NCI-H128 (cell line): ENCODE measurements at regions not wholly inside any gene's neighbourhood (a gene's known extent, or its start where the extent isn't known, plus 50 kb on each side); places are given as distances from the start of the nearest gene placed in this dataset.

ENCODE experiments used
- DNase-seq: peaks from one replicate; lab custom pipeline; 2025; ENCODE audit not compliant: unreplicated experiment; lab: John Stamatoyannopoulos, UW

DNA sequence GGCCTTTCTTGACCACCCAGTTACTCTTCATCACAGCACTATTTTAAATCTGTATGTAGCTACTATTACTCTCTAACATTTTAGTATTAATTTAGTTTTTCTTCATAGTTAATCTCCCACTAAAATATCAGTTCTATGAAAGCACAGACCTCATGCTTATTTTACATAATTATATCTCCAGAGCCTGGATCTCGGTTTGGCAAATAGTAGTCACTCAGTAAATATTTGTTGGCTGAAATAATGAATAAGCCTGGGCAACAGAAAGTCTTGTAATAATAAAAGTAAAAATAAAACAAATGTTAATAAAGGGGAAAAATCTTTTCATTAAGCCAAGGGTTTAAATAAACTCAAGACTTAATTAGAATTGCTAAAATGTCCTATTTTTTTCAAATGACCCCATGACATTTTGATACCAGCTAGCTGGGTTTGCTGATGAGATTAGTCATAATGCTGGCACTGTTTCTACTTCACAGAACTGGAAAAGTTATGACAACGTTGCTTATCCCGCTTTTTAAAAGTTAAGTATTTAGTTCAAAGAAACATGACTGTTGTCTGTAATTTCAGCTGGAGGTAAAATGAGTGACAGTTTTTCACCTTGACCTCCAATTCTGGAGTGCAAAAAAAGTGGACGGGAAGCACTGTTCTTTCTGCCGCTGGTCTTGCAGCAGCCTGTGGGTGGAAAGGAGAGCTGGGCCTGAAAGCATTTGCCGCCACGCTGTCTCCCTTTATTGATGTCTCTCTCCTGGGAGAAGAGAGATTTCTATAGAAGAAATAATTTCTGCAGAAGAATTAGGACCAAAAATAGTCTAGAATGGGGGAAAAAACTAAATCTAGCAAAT is 85.2 kb upstream of the SPATA13 start:
- DNase-seq: no peak

DNA sequence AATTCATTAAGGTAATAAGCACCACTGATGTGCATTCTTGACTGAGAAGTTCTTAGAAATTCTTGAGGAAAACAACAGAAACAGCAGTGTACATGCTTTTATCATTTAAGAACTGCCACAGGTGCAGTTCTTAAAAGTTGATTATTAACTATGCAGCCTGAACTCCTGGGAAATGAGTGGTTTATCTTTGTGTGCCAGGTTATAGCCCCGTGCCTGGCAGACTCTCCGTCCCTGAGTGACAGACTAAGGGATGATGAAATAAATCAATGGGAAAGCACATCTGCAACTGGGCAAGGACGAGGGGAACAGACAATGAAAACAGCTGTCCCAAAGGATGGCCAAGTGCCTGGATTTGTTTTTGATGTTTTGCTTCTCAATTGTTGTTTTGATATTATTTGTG is 84.4 kb upstream of the SPATA13 start:
- DNase-seq: no peak

DNA sequence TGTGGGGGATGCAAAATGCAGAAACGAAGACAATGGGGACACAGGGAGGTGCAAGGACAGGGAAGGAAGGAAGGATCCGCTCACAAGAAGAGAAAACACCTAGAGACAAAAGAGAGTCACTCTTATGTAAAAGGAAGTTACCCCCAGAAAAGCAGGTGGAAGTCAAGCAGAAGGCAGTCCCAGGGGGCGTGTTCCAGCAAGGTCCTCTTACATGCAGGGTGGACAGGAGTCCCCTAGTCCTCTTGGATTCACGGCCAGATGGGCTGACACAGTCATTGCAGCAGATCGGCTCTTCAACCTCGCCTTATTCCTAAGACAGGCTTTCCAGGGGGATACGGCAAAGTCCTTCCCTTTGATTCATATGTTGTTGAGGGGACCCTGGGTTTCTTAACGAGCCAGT is 83.9 kb upstream of the SPATA13 start:
- no peak for DNase-seq

DNA sequence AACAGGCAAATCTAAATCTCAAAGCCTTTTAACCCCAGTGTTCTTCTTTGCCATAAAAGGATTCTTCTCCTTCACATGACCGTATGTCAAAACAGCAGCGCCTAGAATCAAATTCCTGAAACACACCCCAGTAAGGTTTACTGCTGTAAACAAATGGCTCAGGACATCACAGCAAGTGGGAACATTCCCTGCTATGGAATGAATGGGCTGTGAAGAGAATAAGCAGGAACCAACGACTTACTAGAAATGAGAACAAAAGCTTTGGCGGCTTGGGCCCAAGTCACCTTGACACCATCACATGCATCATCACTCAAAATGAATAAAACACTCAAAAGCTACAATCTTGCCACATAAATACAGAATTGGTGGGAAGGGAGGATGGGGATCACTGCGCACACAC is 80.4 kb upstream of the SPATA13 start:
- DNase-seq: no peak

DNA sequence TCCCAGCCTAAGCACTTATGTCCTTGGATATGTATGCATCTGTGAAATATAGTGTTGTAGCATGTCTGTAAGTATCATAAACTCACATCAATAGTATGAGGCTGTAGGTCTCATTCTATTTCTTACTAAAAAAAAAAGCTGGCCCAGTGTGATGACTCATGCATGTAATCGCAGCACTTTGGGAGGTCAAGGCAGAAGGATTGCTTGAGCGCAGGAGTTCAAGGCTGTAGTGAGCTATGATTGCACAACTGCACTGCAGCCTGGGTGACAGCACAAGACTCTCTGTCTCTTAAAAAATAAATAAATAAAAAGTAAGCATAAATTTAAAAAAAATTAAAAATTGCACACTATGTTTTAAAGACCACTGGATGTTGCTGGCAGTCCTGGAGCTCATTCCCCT is 79.1 kb upstream of the SPATA13 start:
- DNase-seq: no peak

DNA sequence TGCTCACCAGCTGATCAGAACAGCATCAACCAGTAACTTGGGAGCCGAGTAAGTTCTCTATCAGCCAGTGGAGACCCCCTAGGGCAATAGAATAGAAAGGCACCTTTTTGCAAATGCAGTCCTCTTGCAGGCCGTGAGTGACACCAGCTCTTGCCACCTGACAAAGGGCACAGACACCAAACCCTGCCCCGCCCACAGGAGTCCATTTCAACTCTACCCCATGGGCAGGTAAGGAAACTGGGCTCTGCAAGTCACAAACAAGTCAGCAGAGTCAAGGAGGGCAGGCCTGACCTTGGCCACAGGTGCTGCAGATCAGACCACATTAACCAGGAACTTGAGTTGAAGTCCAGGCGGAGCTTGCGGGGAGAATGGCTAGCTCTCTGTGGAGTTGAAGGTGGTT is 77.4 kb upstream of the SPATA13 start:
- DNase-seq: no peak

DNA sequence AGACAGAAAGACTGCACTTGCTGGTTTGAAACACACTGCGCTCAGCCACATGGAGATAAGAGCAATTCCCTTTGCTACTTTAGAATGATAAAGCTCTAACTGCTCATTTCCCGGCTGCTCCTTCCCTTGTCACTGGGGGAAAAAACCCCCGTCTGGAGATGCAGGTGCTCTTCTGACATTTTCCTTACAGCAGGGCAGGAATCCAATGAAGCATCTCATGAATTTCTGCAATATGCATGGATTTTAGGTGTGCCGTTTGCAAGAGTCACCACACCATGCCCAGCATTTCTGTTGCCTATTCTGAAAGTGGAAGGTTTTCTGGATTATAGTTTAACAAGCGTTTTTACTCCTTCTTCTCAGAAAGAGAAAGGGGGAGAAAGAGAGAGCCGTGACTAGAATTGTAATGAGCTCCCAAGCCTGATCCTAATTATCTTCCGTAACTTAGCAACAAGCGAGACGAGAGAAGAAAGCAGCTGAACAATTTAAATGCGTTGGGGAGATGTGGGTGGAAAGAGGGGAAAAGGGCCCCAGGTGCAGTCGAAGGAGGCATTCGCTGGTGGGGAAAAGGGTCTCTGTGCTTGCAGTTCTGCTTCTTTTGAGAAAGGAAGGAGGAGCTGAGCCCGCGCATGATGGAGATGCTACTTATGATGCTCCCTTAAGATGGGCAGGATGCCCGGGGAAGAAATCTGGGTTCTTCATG is 76.6 kb upstream of the SPATA13 start:
- DNase-seq: no peak

DNA sequence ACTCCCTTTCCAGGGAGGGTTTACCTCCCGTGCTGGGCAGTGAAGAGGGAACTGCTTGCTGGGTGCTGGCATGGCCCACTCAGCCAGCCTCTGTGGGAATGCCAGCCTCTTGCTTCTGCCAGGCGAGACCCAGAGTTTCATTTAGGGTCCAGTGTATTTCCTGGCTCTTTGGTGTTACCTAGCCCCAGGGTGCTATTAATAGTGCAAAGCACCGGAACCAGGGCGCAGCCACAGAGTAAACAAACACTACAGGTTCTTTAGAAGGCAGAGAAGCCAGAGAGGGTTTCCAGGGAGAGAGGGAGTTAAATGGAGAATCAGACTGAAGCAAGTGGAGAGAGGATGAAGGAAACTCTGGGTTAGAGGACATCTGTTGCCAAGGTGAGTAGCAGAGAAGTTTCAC is 74.9 kb upstream of the SPATA13 start:
- DNase-seq: peak; percentile 23

DNA sequence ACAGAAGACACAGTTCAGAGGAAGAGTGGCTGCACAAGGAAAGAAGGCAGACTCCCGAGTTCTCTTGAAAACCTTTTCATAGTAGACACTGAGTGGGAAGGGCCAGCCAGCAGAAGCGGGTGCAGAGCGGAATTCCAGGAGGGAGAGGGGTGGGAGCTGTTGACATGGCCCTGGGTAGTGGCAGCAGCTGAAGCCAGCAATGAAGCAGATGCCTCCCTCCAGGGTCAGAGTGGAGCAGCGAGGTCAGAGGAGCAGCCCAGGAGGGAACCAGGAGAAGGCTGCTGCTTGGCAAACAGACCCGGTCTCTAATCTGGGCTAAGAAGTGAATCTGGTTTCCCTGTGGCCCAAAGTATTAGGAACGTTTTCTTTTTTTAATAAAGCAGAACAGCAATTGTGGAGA is 73.9 kb upstream of the SPATA13 start:
- no peak for DNase-seq

DNA sequence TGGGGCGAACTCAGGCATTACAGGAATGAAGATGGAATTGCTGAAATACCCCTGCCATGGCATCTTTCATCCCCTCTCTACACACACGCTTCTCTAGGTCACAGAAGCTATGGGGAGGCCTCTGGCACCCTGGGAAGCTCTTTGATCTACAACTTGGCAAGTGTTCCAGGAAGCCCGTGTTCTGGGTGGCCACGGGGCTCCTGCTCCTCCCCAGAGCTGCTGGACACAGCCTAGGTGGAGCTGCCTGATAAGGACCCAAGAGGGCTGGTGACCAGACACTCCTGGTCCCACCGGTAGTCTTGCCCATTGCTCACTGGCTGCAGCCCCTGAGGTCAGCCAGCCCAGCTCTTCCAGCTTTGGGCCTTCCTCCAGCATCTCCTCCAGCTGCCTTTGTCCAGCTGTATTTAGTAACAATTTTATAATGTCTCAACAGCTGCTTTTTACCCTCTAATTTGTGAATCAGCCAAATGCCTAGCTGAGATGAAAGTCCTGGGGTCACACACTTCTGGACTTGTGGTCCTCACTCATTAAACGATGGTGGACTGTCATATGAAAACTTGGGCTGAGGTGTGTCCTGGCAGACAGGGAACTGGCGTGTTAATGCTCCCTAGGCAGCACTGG is 72.8 kb upstream of the SPATA13 start:
- no peak for DNase-seq

DNA sequence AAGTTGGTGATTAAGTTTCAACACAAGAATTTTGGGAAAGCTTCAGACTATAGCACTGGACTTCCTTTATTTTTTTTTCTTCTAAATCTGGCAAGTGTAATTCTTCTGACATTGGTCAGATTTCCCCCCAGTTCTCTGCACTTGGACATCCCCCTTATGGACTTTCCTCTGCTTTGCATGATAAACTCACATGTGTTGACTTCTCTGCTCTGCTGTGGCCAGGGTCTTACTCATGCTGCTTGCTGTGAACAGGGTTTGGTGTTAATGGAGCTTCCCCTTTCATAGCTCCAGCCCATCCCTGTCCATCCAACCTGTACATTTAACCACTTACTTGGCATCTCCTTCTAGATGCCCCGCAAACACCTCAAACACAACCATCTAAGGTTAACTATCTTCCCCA is 70.5 kb upstream of the SPATA13 start:
- DNase-seq: no peak

DNA sequence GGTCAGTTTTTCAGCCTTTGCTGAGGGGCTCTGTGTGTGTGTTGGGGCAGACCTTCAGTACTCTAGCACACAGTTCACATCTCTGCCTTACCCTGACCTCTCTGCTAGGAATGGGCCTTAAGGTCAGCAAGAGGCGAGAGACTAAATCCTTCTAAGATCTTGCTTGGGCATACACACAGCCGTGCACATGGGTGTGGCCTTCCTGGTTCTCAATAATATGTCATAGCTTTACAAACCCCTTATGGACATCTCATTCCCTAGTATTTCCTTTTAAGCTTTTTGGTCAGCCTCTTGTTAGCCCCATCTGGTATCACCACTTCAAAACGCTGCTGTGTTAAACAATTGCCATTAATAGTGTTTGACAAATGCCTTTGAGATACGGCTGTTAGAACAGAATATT is 69.4 kb upstream of the SPATA13 start:
- DNase-seq: no peak

DNA sequence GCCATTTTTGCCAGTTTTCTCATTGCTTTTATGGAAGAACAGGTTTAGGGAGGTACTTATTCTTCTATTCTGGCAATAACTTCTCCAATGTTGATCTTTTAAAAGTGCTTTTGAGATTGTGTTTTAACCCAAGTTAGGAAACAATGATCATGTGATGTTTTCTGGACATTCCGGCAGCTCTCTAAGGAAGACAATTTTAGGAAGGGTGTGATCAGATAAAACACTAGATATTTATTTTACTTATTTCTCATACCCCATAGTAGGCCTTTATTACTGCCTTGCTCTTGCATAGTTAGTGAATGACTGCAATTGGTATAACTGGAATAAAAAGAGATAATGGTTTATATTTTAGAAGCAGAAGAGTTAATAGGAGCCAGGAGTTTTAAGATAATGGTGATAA is 68.4 kb upstream of the SPATA13 start:
- no peak for DNase-seq

DNA sequence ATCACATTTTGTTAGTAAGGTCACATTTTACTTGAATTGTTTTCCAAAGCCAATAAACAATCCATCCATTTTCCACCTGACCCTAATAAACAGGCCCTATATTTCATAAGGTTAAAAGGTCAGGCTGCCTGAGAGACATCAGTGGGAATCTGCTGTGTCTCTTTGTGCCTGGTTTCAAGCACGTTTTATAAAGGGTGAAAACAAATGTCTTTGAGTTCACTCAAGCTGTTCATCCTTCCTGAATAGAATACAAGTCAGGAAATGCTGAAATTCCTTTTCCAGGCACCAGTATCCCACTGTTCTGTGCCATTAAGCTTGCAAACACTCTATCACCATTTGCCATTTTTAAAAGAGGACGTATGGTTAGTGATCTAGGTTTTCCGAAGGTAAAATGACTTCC is 67.5 kb upstream of the SPATA13 start:
- DNase-seq: no peak

DNA sequence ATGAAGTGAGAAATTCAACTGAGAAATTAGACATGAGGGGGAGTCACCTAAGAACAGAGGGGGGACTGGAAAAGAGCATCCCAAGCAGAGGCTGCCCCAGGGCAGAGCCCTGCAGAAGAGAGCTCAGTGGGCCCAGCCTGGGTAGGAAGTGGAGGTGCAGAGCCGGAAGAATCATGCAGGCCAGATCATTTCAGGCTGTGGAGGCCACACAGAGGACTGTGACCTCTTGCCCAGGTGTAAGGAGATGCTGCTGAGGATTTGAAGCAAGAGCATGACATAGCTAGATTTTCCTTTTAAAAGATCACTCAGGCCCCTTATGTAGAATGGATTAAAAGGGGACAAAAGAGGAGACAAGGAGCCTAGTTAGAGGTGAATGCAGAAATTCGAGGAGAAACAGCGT is 63.9 kb upstream of the SPATA13 start:
- DNase-seq: no peak

DNA sequence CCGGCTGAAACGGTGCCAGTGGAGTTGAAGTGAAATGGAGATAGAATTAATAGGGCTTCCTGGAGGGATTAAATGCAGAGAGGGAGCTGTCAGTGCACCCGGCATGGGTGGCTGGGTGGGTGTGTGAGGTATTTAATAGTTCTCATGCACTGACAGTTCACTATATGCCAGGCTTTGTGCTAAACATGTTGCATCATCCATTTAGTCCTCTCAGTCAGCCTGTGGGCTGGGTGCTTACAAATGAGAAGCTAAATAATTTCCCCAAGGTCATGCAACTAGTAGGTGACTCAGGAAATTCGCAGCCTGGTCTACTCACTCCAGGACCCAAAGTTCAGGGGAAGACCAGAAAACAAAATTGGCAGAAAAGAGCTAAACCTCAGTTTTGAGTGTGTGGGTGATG is 63.5 kb upstream of the SPATA13 start:
- DNase-seq: no peak

DNA sequence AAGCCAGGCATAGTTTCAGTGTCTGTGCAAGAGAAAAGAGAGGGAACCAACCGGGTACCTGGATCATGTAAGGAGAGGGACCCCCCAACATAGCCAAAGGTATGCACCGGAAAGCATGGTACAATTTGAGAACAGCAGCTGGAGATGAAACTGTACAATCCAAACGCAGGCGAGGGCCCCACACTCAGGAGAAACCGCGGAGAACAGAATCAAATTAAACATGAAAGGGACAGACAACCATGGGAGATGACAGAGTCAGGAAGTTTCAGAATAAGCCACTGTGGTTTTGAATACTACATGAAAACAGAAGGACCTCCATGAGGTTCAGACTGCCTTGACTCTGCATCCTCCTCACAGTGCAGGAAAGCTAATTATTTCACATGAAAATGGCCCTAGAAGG is 62.9 kb upstream of the SPATA13 start:
- no peak for DNase-seq

DNA sequence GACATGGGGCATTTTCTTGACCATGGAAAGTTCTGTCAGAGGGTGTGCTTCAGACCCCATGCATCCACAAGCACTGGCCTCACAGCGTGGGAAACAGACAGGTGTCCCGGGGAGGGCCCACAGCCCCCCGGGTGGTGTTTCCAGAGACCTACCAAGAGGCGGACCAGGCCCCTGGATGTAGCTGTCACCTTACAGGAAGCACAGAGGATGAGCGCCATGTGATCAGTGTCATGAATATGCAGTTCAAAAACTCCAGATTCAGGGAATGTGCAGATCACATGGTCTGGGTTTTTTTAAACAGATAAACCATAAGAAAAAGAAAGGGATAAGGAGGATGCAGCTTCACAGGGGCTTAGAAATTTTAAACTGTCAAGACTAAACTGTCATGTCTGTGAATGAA is 61.0 kb upstream of the SPATA13 start:
- no peak for DNase-seq

DNA sequence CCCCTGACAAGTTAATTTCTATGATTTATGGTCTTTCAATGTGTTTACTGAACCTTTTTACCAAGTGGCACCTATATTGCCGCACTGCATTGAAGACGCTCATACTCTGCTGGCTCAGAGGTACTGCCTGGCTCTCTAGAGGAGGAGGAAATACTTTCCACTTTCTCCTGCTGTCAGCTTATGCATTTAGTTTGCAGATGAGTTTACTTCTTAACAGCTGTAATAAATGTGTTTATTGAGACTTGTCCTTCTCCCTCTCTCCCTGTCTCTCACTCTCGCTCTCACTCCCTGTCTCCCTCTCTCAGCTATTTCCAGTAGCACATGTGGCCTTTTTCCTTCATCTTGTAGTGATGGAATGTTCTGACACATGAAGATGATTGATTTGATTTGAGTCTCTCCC is 60.3 kb upstream of the SPATA13 start:
- DNase-seq: no peak

DNA sequence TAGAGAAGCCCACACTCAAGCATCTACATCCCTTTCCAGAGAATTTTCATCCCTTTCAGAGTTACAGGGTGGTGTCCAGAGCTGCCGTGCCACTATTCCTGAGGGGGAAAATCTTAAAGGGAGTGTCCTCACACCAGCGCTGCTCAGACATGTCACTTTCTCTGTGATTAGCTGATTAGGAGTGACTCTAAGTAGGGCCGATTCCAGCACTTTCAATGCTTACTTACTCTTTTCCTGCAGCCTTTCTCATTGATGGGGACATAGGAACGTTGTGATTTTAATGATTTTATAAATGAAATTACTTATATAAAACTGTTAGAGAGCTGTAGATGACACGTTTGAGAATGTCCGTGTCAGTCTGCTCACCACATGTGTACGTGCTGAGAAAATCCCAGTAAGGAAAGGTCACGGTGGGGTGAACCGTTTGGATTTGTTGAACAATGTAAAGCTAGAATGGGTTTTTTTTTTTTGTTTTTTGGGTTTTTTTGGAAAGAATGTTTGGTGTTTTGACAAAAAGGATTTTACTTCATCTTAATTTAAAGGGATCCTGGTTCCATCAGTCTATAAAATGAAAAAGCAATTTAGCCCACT is 56.6 kb upstream of the SPATA13 start:
- no peak for DNase-seq

DNA sequence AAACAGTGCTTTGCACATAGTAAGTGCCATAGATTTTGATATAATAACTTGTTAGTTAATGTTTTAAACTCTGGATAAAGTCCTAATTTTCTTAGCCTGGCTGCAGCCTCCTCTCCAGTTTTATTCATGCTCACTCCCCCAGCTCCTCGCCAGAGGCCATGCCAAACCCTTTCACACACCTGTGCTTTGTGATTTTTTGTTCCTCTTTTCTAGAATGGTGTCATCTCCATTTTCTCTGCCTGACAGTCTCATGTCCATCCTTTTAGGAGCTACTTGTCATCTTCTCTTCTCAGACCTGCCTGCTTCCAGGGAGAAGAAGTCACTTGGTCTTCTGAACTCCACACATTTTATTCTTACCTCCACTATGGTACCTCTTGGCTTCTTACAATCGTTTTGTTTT is 55.8 kb upstream of the SPATA13 start:
- DNase-seq: no peak

DNA sequence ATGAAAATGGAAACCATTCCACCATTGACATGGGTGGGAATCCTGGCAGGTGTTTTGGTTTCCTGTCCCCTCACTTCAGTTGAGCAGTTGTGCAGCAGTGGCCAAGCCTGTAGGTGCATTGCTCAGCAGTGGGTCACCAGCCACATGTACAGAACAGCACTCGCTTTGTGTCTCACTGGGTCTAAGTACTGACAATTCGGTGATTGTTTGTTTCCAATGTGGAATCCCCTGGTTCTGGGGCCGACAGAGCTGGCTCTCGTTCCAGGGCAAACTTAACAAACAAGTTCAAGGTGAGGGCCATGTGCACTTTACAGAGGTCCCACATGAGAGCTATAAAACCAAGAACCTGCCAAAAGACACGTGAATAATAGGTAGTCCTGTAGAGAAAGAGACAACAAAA is 54.1 kb upstream of the SPATA13 start:
- DNase-seq: no peak
